Retinal pigment epithelial cell (primary cell): ENCODE measurements at regions not wholly inside any gene's neighbourhood (a gene's known extent, or its start where the extent isn't known, plus 50 kb on each side); places are given as distances from the start of the nearest gene placed in this dataset.

Experiments used
- DNase-seq: peaks from one replicate; pipeline ENCODE4 v3.0.0-alpha.2; 2010; ENCODE audit warnings: low read depth
- H3K4me3 ChIP-seq: 2 replicates; pipeline ENCODE4 v1.5.1; 2011; ENCODE audit warnings: mild to moderate bottlenecking, low read length, control low read depth, moderate library complexity
- TF ChIP-seq, protein P1 (sequence below): conservative IDR thresholded peaks from 2 replicates; pipeline ENCODE4 v1.5.1; 2011; ENCODE audit warnings: low read depth, low read length, control low read depth, inconsistent platforms

DNA sequence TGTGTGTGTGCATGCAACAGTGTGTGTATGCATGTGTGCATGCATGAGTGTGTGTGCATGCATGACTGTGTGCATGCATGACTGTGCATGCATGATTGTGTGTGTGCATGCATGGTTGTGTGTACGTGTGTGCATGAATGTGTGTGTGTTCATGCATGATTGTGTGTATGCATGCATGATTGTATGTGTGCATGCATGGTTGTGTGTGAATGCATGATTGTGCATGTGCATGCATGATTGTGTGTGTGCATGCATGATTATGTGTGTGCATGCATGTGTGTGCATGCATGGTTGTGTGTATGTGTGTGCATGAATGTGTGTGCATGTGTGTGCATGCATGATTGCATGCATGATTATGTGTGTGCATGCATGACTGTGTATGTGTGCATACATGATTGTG, 1052.0 kb downstream of the TBC1D22A start:
- TF ChIP-seq, protein P1, sequence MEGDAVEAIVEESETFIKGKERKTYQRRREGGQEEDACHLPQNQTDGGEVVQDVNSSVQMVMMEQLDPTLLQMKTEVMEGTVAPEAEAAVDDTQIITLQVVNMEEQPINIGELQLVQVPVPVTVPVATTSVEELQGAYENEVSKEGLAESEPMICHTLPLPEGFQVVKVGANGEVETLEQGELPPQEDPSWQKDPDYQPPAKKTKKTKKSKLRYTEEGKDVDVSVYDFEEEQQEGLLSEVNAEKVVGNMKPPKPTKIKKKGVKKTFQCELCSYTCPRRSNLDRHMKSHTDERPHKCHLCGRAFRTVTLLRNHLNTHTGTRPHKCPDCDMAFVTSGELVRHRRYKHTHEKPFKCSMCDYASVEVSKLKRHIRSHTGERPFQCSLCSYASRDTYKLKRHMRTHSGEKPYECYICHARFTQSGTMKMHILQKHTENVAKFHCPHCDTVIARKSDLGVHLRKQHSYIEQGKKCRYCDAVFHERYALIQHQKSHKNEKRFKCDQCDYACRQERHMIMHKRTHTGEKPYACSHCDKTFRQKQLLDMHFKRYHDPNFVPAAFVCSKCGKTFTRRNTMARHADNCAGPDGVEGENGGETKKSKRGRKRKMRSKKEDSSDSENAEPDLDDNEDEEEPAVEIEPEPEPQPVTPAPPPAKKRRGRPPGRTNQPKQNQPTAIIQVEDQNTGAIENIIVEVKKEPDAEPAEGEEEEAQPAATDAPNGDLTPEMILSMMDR, result no peak
- no peak overlapping the region for H3K4me3 ChIP-seq
- DNase-seq, result no peak

DNA sequence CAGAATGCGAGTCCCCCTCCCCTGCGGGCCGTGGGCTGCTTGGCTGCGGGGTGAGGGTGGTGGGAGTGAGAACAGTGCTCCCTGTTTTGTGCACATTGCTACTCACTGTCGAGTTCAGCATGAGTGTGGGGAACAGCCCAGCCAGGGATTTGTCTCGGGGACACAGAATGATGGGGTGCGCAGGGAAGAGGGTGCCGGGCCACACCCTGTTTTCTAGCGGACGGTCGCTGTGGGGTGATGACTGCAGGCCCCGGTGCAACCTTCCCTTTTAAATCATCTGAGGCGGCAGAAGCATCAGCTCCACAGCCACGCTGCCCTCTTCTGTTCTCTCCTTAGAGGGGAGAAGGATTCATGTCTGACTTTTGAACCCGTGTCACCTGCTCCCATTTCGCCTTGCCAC, 1051.2 kb downstream of the TBC1D22A start:
- TF ChIP-seq, protein P1, result no peak

DNA sequence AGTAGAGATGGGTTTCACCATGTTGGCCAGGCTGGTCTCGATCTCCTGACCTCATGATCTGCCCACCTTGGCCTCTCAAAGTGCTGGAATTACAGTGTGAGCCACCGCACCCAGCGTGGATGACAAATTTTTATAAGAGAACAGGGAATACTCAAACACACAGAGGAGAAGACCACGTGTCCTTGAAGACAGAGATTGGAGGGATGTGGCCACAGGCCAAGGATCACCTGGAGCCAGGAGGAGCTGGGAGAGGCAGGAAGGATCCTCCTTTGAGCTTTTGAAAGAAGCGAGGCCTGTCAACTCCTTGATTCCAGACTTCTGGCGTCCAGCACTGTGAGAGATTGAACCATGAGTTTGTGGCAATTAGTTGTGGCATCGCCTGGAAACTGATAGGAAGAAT, 1049.5 kb downstream of the TBC1D22A start:
- H3K4me3 ChIP-seq, result no peak overlapping the region
- TF ChIP-seq, protein P1, result no peak
- no peak for DNase-seq

More for the DNA sequence above, 1051.2 kb downstream of the TBC1D22A start:
- DNase-seq, result no peak
- H3K4me3 ChIP-seq, result no peak overlapping the region

DNA sequence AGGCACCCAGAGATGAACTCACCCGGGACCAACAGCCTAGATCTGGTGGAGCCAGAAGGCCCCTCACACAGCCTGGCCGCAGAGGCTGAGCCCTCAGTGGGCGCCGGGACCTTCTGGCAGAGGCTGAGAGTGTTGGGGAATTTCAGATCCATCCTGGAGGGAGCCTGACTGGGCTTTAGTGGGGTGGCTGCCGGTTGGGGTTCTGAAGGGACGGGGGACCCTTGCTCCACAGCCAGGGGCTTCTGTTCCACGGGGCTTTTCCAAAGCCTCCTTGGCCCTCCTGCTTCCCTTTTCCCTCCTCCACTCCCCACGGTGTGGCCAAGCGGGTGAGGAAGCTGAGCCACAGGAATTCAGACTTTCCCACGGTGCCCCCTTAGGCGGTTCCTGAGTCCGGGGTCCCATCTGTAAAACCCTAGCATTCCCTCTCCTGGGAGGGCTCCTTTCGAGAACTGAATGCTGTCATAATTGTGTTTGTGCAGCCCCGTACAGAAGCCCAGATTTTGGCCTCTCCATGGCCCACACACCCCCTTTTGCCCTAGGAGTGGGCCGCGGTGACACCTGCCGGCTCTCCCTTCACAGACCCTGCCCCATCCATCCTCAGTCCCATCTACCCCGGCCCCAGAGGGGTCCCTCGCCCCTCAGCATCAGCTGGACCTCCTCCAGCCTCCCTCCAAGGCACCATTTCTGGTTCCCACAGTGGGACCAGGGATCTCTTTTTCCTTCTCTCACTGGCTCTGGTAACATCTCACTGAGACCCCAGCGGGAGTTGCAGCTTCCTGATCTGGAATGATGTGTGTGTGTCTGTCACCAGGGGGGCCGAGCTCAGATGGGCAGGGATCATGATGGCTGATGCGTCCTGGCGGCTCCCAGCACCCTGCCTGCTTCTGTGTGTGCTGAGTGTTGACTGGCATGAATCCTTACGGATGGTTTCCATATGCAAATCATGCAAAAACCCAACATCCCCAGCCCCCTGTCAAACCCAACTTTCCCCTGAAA, 1048.4 kb downstream of the TBC1D22A start:
- H3K4me3 ChIP-seq, result no peak overlapping the region
- DNase-seq, result no peak
- TF ChIP-seq, protein P1, result no peak

DNA sequence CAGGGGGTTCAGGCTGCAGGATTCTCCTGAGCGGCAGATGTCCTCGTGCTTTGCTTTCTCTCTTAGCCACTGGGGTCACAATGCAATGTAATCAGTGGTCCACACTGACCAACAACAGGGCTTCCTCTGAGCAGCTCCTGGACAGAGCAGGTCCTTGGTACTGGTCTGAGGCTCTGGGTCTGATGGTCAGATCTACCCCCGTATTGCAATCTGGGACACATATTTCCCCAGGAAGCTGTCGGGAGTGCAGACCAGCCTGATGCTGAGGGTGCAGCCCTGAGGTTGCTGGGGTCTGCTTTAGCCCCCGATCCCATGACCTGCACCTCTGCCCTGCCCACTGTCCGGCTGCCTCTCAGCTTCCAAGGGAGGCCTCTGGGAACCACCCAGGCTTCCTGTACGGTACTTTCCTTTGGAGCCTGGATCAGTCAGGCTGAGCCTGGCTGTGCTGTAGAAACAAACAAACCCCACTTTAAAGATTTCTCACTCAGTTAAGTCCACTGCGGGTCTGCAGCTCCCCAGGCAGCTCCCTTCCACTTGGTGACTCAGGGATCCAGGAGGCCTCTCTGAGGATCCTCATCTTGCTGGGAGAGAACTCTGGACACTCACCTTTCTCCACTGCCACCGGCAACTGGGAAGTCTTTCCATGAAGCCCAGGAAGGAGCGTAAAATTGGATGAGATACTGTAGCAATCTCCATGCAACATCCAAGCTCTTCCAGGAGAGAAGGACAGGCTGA, 1046.6 kb downstream of the TBC1D22A start:
- TF ChIP-seq, protein P1, result no peak
- no peak overlapping the region for H3K4me3 ChIP-seq
- DNase-seq, result no peak

DNA sequence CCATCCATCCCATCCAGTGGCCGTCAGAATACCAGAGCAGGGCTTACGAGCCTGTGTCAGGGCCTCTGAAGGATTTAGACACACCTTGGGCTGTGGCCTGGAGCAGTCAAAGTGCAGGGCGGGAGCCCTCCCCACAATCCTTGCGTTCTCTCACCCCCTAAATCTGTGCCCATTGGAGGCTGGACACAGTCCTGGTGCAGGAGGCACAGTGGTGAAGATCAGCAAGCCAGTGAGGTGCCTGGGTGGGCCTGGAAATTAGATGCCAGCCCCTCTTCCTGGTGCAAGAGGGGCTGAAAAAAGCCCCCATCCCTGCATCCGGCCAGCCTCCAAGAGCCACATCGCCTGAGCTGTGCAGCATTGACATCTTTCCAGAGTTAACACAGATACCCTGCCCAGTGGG, 1045.8 kb downstream of the TBC1D22A start:
- no peak overlapping the region for H3K4me3 ChIP-seq
- DNase-seq, result no peak
- TF ChIP-seq, protein P1, result no peak
